ENCODE measurements at regions not wholly inside any gene's neighbourhood (a gene's known extent, or its start where the extent isn't known, plus 50 kb on each side); places are given as distances from the start of the nearest gene placed in this dataset.

DNA sequence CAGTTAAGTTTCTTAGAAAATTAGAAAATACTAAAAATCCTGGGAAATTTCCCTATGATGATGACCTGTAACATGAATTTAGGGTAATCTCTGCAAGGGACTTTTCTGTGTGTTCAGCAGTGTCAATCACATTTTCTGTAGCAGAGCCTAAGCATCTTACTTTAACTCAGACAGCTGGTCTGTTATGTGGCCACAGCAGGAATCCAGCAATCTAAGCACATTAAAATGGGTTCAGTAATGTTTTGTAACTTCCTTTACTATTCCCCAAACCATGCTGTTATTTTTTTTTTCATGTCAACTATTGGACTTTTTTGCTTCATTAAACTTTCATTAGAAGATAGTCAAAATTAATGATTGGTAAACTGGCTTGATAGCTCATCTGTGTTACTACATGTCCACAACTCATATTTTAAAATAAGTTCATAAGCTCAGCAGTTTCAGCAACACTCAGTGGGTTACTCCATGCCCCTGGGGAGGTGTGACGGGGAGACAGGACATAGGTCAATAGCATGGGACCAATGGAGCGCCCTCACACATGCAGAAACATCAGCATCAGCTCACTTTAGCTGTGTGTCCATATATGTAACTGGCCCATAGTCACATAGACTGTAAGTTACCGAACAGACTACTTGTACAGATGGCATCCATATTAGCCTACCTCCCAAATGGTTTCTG lies 168.0 kb upstream of the PACRGL start:
- DNase-seq = peak; percentile 34

GRCh38 chr4:20532871-20533870 lies 167.1 kb upstream of the PACRGL start:
- DNase-seq = peak; percentile 80

DNA sequence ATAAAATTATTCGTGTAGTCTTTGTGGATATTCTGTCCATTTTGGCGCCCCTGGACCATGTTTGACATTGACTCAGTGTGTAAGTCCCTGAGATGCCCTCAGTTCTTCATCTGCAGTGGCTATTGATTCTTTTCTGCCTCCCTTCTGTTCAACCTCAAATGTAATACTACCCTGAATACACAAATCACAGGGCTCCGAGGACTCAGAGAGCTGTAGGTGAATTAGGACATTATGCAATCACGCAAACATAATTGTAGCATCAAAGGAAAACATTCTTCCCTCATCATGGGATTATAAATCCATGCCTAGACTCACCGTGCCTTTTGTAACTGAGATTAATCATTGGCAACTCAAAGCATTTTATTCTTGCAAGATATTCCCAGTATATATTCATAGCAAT lies 161.4 kb upstream of the PACRGL start:
- DNase-seq = no peak

DNA sequence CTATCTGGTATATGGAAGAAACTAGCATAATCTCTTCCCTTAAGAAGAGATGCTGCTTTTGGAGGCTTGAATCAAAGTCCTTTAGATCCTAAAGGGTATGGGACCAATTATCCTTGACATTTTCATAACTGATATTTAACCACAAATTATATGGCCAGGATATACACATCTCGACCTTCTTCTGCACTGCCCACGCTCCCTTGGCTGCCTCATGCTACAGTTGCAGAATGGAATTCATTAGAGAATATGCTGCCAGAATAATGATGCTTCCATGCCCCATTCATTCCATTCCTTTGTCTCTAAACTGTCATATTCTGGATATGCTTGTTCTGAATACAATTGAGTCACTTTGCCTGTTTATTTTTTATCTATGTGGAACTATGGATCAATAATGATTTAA lies 157.1 kb upstream of the PACRGL start:
- DNase-seq = peak; percentile 23

GRCh38 chr4:20544645-20545044 lies 155.6 kb upstream of the PACRGL start:
- DNase-seq = peak; percentile 64

DNA sequence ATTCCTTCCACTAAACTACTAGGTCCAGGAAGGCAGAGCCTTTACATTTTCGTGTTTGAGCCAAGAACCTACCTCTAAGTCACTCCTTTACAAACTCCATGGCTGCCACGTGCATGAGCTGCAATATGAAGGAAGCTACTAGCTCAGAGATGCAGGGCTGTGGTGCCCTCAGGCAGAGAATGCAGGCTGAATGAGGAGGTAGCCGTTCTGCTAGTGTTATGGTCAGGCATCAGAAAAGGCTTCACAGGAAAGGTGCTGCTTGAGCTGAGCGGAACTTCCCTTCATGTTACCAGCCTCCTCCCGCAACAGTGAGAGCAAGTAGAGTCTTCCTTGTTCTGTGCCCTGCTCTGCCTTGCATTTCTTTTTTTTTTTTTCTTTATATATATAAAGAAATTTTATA lies 148.3 kb upstream of the PACRGL start:
- DNase-seq = no peak

DNA sequence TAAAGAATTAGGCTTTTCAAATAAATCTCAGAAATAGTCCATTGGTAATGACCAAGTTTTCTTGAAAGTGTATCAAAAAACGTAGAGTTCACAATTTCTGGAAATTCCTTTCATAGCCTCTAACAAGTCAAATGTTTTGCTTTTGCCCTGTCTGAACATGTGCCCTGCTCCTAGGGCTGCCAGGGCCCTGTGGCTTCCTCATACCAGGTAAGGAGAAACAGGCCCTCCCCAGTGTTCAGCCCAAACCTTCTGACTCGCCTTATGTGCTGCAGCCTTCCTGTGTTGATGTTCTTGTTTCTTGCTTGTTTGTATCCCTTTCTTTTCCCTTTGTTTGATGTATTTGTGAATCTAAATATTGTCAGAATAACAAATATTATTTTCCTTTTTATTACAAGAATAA lies 146.1 kb upstream of the PACRGL start:
- no peak for DNase-seq

DNA sequence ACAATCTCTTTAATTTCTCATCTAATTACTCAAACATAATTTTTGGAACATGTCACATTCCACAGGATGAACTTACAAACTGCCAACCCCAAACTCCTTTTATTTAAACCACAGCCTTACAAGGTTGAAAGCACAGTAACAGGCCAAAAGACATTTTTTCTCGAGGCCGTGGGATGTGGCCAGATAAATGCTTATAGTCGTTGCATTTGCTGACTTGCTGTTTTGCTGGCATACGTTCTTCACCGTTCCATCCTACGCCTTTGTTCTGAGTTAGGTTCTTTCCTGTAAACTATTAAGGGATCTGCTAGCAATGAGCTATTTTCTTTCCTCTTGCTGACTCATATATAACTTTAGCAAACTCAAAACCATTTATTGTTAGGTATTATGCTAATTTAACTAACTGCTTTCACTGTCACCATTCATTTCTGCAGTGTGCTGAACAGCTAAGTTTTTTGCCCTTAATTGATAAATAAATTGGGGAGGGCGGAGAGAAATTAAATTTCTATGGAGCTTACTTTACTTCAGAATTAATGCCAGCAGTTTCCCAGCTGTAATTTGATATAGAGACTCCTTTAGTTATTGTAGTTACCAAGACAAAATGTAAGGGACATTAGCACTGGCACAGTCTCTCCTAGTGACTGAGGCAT lies 135.1 kb upstream of the PACRGL start:
- DNase-seq = peak; percentile 59

GRCh38 chr4:20570981-20571715 lies 129.1 kb upstream of the PACRGL start:
- DNase-seq = no peak

- DNase-seq = no peak
These were observed 127.3 kb upstream of the PACRGL start for GRCh38 chr4:20572976-20573375.

DNA sequence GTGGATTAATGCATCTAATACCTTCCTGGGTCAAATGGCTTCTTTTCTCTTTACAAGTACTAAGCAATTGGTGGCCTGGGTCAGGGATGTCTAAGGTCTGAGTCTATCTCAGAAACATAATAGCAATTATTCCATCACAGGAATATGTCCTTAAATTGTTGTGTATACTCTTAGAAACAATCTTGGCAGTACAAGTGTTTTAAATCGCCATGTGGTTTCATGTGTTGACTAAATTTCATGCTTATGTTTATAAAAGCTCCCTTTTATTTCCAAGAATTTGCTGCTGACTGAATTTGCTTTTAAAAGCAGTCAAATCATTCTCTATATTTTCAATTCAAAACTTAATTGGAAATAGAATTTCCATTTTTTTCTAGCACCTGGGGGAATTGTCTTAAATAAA lies 125.3 kb upstream of the PACRGL start:
- DNase-seq = no peak

- no peak for DNase-seq
These were observed 124.8 kb upstream of the PACRGL start for GRCh38 chr4:20575486-20575885.

DNA sequence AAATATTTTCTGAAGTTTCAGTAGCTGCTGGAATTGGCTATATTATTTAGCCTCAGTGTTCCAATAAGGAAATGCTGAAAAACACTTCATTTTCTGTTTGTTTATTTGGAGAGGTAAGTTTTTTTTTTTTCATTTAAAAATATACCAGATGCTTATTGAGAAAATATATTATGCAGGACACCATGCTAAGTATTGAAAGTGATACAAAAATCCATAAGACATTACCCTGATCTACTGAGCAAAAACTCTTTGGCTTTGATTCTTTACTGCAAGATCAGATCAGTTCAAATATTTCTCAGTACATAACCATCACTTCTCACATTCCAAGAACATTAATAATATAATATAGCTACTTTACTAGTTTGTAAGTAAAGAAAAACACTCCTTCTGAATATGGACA lies 123.4 kb upstream of the PACRGL start:
- DNase-seq = peak; percentile 8

DNA sequence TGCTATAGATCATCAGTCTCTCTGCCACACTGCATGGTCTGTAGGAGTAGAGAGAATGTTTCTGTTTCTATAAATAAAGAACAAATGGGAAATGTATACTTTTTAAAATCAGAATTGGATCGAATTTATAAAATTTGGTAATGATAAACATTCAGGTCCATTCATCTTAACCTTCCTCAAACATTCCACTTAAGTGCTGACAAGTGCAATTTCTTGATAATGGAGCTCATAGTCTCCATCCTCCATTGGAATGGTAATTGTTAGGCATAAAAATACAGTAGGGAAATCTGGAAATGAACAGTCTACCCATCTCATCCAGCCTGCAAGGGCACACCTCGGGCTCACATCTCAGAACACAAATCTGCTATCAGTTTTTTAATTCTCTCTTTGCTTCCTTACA lies 122.6 kb upstream of the PACRGL start:
- DNase-seq = no peak

- no peak for DNase-seq
These were observed 119.4 kb upstream of the PACRGL start for GRCh38 chr4:20580907-20581306.

DNA sequence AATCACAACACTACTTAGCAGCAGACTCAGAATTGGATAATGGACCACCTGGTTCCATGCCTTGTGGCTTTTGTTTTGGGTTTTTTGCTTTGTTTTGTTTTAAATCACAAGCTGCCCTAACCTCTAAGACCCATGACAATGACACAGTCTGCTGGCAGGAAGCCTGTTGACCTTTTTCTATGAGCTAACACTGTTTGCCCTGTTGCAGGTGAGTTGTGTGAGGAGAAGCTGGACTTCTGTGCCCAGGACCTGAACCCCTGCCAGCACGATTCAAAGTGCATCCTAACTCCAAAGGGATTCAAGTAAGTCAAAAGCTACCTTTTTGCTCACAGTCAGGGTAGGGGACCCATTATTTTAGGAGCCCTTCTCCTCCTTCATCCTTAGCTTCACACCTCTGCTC lies 110.8 kb upstream of the PACRGL start:
- no peak for DNase-seq

GRCh38 chr4:20590849-20591248 lies 109.4 kb upstream of the PACRGL start:
- DNase-seq = no peak

- peak; percentile 4 for DNase-seq
These were observed 108.7 kb upstream of the PACRGL start for GRCh38 chr4:20591571-20591970.

- DNase-seq = peak; percentile 7
These were observed 108.2 kb upstream of the PACRGL start for GRCh38 chr4:20592013-20592412.

GRCh38 chr4:20592663-20593062 lies 107.6 kb upstream of the PACRGL start:
- peak; percentile 43 for DNase-seq

DNA sequence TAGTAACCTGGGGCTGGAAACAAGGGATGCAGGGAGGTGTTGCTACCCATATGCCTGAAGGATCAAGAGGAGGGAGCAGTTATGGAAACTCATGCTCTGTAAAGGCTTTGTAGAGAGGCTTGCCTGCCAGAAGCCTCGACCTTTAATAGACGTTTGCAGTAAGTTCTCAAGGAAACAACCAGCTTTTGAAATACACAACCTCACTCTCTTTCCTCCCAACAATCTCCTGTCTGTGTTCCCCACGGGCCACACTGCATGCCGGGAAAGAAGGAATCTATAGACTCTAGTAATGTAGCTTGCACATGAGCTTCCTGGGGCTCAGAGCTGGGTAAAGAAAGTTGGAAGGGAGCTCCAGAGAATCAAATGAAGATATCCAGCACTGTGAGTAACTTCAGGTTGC lies 101.6 kb upstream of the PACRGL start:
- DNase-seq = no peak

DNA sequence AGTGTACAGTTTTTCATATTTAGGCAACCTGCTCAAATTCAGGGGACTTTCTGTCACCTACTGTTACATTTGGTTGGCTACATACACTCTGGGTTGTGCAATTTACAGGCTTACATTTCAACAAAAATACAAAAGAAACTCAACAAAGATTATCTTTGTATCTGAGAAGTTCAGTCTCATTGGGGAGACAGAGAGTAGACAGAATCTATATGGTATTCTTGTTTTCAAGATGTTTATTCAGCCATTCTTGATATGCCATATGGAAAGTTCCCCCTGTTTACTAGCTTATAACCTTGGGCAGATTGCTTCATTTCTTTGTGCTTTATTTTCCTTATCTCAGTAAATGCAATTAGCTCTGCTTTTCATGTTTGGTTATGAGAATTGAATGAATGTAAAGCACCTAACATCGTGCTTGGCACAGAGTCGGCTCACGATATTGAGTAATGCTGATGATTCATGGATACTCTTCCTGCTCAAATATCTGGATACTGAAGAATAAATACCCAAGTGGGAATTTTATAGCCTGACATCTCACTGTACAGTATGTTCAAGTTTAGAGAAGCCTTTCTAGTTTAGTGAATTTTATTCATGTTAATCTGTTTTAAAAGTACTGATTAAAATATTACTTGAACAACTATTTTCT lies 96.5 kb upstream of the PACRGL start:
- DNase-seq = peak; percentile 74

All from fibroblast of skin of right quadriceps (primary cell).